Natural killer cell (primary cell): ENCODE measurements at regions not wholly inside any gene's neighbourhood (a gene's known extent, or its start where the extent isn't known, plus 50 kb on each side); places are given as distances from the start of the nearest gene placed in this dataset.

Experiments
- ATAC-seq, 3 donors: fragments of 150-1000 bp in 2 of 3; fragments of 200-7000 bp in 1 of 3; cut with Tn5 transposase; 1 replicate in 1 of 3; 2 replicates in 2 of 3; pipeline ENCODE4 v1.10.0; 2021; ENCODE audit warnings: mild to moderate bottlenecking in 2 of 3, moderate library complexity in 2 of 3
- DNase-seq, 2 donors: peaks; one replicate each; pipeline versions ENCODE4 v3.0.0 to v3.0.0-alpha.2; 2013 to 2021; ENCODE audit warnings: mixed read lengths in 1 of 2
- H3K27ac ChIP-seq: one replicate; pipeline ENCODE4 v1.5.1; 2013; ENCODE audit warnings: mild to moderate bottlenecking, low read length
- H3K27me3 ChIP-seq: one replicate; pipeline ENCODE4 v1.6.1; 2013; ENCODE audit warnings: low read length; ENCODE audit not compliant: control insufficient read depth, insufficient read depth
- H3K36me3 ChIP-seq: one replicate; pipeline ENCODE4 v1.6.1; 2013; ENCODE audit warnings: low read length; ENCODE audit not compliant: control insufficient read depth, insufficient read depth
- H3K4me1 ChIP-seq: one replicate; pipeline ENCODE4 v1.6.1; 2013; ENCODE audit warnings: low read length; ENCODE audit not compliant: control insufficient read depth, insufficient read depth
- H3K4me3 ChIP-seq: one replicate; pipeline ENCODE4 v1.5.1; 2013; ENCODE audit warnings: low read length
- H3K9me3 ChIP-seq: one replicate; pipeline ENCODE4 v1.6.1; 2013; ENCODE audit warnings: low read length; ENCODE audit not compliant: control insufficient read depth, insufficient read depth
- H3K27ac Mint-ChIP-seq, 2 donors: one replicate each; pipeline ENCODE4 v1.8.0; 2022; ENCODE audit warnings: mild to moderate bottlenecking in 2 of 2, mixed read lengths in 2 of 2, moderate library complexity in 1 of 2
- H3K27me3 Mint-ChIP-seq, 2 donors: one replicate each; pipeline ENCODE4 v1.8.0; 2022; ENCODE audit warnings: low read depth in 2 of 2, mixed read lengths in 2 of 2
- H3K36me3 Mint-ChIP-seq: one replicate; pipeline ENCODE4 v1.8.0; 2022; ENCODE audit warnings: mixed read lengths
- H3K4me1 Mint-ChIP-seq, 2 donors: one replicate each; pipeline ENCODE4 v1.8.0; 2022; ENCODE audit warnings: mixed read lengths in 2 of 2
- H3K4me3 Mint-ChIP-seq: one replicate; pipeline ENCODE4 v1.8.0; 2022; ENCODE audit warnings: mild to moderate bottlenecking, moderate library complexity, mixed read lengths
- H3K9me3 Mint-ChIP-seq, 2 donors: one replicate each; pipeline ENCODE4 v1.8.0; 2022; ENCODE audit warnings: mixed read lengths in 2 of 2
- CTCF ChIP-seq: fragments of 200-600 bp; IDR thresholded peaks from one replicate; pipeline ENCODE4 v1.8.0; 2022; ENCODE audit warnings: antibody characterized with exemption
- WGBS: methylation state at CpG from one replicate; pipeline ENCODE4 v1.1.7; 2013; ENCODE audit warnings: missing lambda C conversion rate; ENCODE audit not compliant: insufficient coverage; 5-methylcytosine and 5-hydroxymethylcytosine counted together
- intact Hi-C: fragments of 100-400 bp; cut with micrococcal nuclease; formaldehyde crosslinking; loops from one replicate; pipeline ENCODE4 v1.14.2; 2022

- no peaks in the 10 kb centered on the region for H3K27me3 ChIP-seq
- no peak overlapping the region for H3K27ac Mint-ChIP-seq
- H3K36me3 Mint-ChIP-seq = no peaks in the 10 kb centered on the region
- 83% methylated on average over 1 of the region's 1 CpG for WGBS
- ATAC-seq = no peak
- no peaks in the 10 kb centered on the region for H3K9me3 ChIP-seq
- no peak for TF ChIP-seq CTCF
- DNase-seq = no peak
- no peaks in the 10 kb centered on the region for H3K4me1 ChIP-seq
- H3K4me1 Mint-ChIP-seq = no peaks in the 10 kb centered on the region
- no peak overlapping the region for H3K4me3 ChIP-seq
- peaks cover 0 to 5% of the 10 kb centered on the region in 2 donors for H3K9me3 Mint-ChIP-seq
- H3K27ac ChIP-seq = no peak overlapping the region
- H3K27me3 Mint-ChIP-seq = peaks cover 7 to 19% of the 10 kb centered on the region in 2 donors
- H3K36me3 ChIP-seq = no peaks in the 10 kb centered on the region
- intact Hi-C loops = no loop called here
- no peak overlapping the region for H3K4me3 Mint-ChIP-seq
These were observed 94.5 kb downstream of the CPZ start for GRCh38 chr4:8687083-8687482.

- peaks cover 7 to 19% of the 10 kb centered on the region in 2 donors for H3K27me3 Mint-ChIP-seq
- intact Hi-C loops = no loop called here
These were observed 93.3 kb downstream of the CPZ start for GRCh38 chr4:8685831-8686230.

GRCh38 chr4:8683462-8683861 lies 90.9 kb downstream of the CPZ start:
- no peak for TF ChIP-seq CTCF
- no peaks in the 10 kb centered on the region for H3K9me3 ChIP-seq
- H3K4me3 ChIP-seq = no peak overlapping the region
- H3K36me3 ChIP-seq = no peaks in the 10 kb centered on the region
- no peaks in the 10 kb centered on the region for H3K4me1 Mint-ChIP-seq
- no peak for DNase-seq
- H3K27ac ChIP-seq = no peak overlapping the region
- 90% methylated on average over 5 of the region's 5 CpGs for WGBS
- peaks cover 0 to 9% of the 10 kb centered on the region in 2 donors for H3K27me3 Mint-ChIP-seq
- no peaks in the 10 kb centered on the region for H3K36me3 Mint-ChIP-seq
- intact Hi-C loops = no loop called here
- H3K27me3 ChIP-seq = no peaks in the 10 kb centered on the region
- no peaks in the 10 kb centered on the region for H3K4me1 ChIP-seq
- peaks cover 0 to 5% of the 10 kb centered on the region in 2 donors for H3K9me3 Mint-ChIP-seq
- no peak overlapping the region for H3K27ac Mint-ChIP-seq
- no peak for ATAC-seq
- H3K4me3 Mint-ChIP-seq = no peak overlapping the region

More at GRCh38 chr4:8685831-8686230, 93.3 kb downstream of the CPZ start:
- TF ChIP-seq CTCF = no peak
- H3K9me3 ChIP-seq = no peaks in the 10 kb centered on the region
- no peak overlapping the region for H3K4me3 ChIP-seq
- Mint-ChIP-seq H3K4me1 (no peaks in the 10 kb centered on the region), H3K36me3 (no peaks in the 10 kb centered on the region), H3K4me3 (no peak overlapping the region), H3K9me3 (peaks cover 0 to 5% of the 10 kb centered on the region in 2 donors), H3K27ac (no peak overlapping the region)
- DNase-seq (no peak), ATAC-seq (no peak)
- WGBS = 80% methylated on average over 6 of the region's 6 CpGs
- H3K27ac ChIP-seq = no peak overlapping the region
- H3K4me1 ChIP-seq = no peaks in the 10 kb centered on the region
- H3K36me3 ChIP-seq = no peaks in the 10 kb centered on the region
- no peaks in the 10 kb centered on the region for H3K27me3 ChIP-seq

GRCh38 chr4:8682725-8683124 lies 90.2 kb downstream of the CPZ start:
- Histone ChIP-seq H3K36me3 (no peaks in the 10 kb centered on the region), H3K4me1 (no peaks in the 10 kb centered on the region), H3K4me3 (no peak overlapping the region), H3K9me3 (no peaks in the 10 kb centered on the region), H3K27ac (no peak overlapping the region), H3K27me3 (no peaks in the 10 kb centered on the region)
- Mint-ChIP-seq H3K9me3 (peaks cover 0 to 5% of the 10 kb centered on the region in 2 donors), H3K4me1 (no peaks in the 10 kb centered on the region), H3K36me3 (no peaks in the 10 kb centered on the region), H3K27ac (no peak overlapping the region), H3K4me3 (no peak overlapping the region), H3K27me3 (peaks cover 0 to 9% of the 10 kb centered on the region in 2 donors)
- no peak for TF ChIP-seq CTCF
- DNase-seq (no peak), ATAC-seq (no peak)
- WGBS = 58% methylated on average over 10 of the region's 10 CpGs
- intact Hi-C loops = no loop called here
